ENCODE measurements at regions not wholly inside any gene's neighbourhood (a gene's known extent, or its start where the extent isn't known, plus 50 kb on each side); places are given as distances from the start of the nearest gene placed in this dataset.

DNA sequence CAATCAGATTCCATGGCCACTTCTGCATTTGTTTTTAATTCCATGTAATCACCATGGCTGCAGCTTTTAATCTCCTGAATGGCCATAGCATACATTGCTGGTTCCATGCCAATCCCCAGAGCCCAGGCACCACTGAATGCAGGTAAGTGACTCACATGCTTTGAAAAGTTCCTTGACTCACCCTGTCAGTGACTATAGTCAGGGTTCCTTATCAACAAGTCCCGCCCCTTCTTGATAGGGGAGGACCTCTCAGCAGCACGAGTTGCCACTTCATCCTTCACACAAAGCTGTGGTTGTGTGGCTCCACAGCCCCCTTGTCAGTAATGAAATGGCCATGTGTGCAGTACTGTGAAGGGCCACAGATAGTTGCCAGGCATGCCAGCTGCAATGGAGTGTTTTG lies 516.6 kb downstream of the PPARGC1A start:
- TF ChIP-seq EZH2 (IDR thresholded peaks at IDR 0.05) = no peak
- no peak for TF ChIP-seq POLR2AphosphoS5 (IDR thresholded peaks at IDR 0.05; ENCODE audit: borderline replicate concordance, low read depth, low read length)
